HCT116 (cell line): ENCODE measurements at regions not wholly inside any gene's neighbourhood (a gene's known extent, or its start where the extent isn't known, plus 50 kb on each side); places are given as distances from the start of the nearest gene placed in this dataset.

ENCODE experiments used
- CEBPB ChIP-seq: IDR thresholded peaks from 2 replicates; pipeline ENCODE4 v1.6.1; 2012; ENCODE audit warnings: low read depth
- CTCF ChIP-seq, 3 experiments: fragments of 200-600 bp in 1 of 3; sonication (generic) in 1 of 3; IDR thresholded peaks in 2 of 3; conservative IDR thresholded peaks in 1 of 3; 2 replicates each; pipeline ENCODE4 v1.5.1; 2012 to 2017; ENCODE audit warnings: low read depth in 2 of 3, low read length in 2 of 3, antibody characterized with exemption in 1 of 3, borderline replicate concordance in 1 of 3, control low read depth in 1 of 3, mild to moderate bottlenecking in 1 of 3, mixed read lengths in 1 of 3, mixed run types in 1 of 3, moderate library complexity in 1 of 3; ENCODE audit not compliant: insufficient read depth in 1 of 3
- EZH2phosphoT487 ChIP-seq: fragments of 200-600 bp; IDR thresholded peaks from 2 replicates; pipeline ENCODE4 v1.6.1; 2018; ENCODE audit warnings: antibody characterized with exemption, borderline replicate concordance
- MAX ChIP-seq: IDR thresholded peaks from 2 replicates; pipeline ENCODE4 v1.6.1; 2012
- POLR2AphosphoS5 ChIP-seq: IDR thresholded peaks from 2 replicates; pipeline ENCODE4 v1.6.1; 2011; ENCODE audit warnings: mild to moderate bottlenecking, low read depth, low read length, moderate library complexity
- ZFX ChIP-seq: fragments of 450-650 bp; IDR thresholded peaks from 2 replicates; pipeline ENCODE4 v1.6.1; 2017
- ZNF274 ChIP-seq: fragments of 200-500 bp; sonication (Bioruptor generic); IDR thresholded peaks from 2 replicates; pipeline ENCODE4 v1.6.1; 2014; ENCODE audit warnings: mild to moderate bottlenecking, low read depth, low read length, inconsistent platforms

GRCh38 chr2:40034198-40034597, 255.1 kb upstream of the THUMPD2 start:
- TF ChIP-seq CTCF (IDR thresholded peaks at IDR 0.05 in 2 of 3, conservative IDR thresholded peaks at IDR 0.05 in 1 of 3; ENCODE audit: borderline replicate concordance in 1 of 3, insufficient read depth in 1 of 3, low read depth in 2 of 3, low read length in 2 of 3) (no peak), ZFX (no peak), ZNF274 (no peak), EZH2phosphoT487 (no peak), MAX (no peak), POLR2AphosphoS5 (no peak), CEBPB (no peak)
